ENCODE measurements at regions not wholly inside any gene's neighbourhood (a gene's known extent, or its start where the extent isn't known, plus 50 kb on each side); places are given as distances from the start of the nearest gene placed in this dataset.

GRCh38 chr6:82072751-82073150 lies 174.8 kb downstream of the IBTK start:
- H3K23me2 ChIP-seq (ENCODE audit: insufficient read length, low read depth, low read length, poor library complexity, severe bottlenecking): no peaks in the 10 kb centered on the region
- H3K23ac ChIP-seq (ENCODE audit: insufficient read length, low read depth, low read length): no peak overlapping the region
- no CpG with 5 or more reads among the region's 4 CpGs for WGBS (ENCODE audit: extremely low coverage, insufficient read length, low lambda C conversion rate)
- H2BK120ac ChIP-seq (ENCODE audit: low read depth, low read length, poor library complexity, severe bottlenecking): no peak overlapping the region
- H3K9me3 ChIP-seq (ENCODE audit: control insufficient read depth, low read depth, low read length): no peaks in the 10 kb centered on the region
- no peak overlapping the region for H3K56ac ChIP-seq (ENCODE audit: insufficient read length, low read depth, low read length)
- no peak overlapping the region for H2BK5ac ChIP-seq (ENCODE audit: insufficient read length, low read length)
- Mint-ChIP-seq H3K36me3 (ENCODE audit: insufficient read depth in 1 of 3, low read depth in 3 of 3) (no peaks in the 10 kb centered on the region), H3K9me3 (no peaks in the 10 kb centered on the region; a peak in 1 of 5 replicates), H3K27ac (no peak overlapping the region), H3K27me3 (ENCODE audit: low read depth) (no peaks in the 10 kb centered on the region), H3K4me3 (no peak overlapping the region), H3K4me1 (peaks cover 7 to 11% of the 10 kb centered on the region in 2 experiments)
- no peak overlapping the region for H3K4ac ChIP-seq (ENCODE audit: low read depth, low read length)
- no peak overlapping the region for H4K8ac ChIP-seq (replicated peaks; ENCODE audit: insufficient read length, low read depth, low read length)
- no peak overlapping the region for H3K4me2 ChIP-seq (ENCODE audit: insufficient read depth, insufficient read length, low read length)
- H2BK15ac ChIP-seq (ENCODE audit: low read depth, low read length): no peak overlapping the region
- H3K79me2 ChIP-seq (ENCODE audit: insufficient read depth, low read length): no peaks in the 10 kb centered on the region
- H4K5ac ChIP-seq (ENCODE audit: insufficient read length, low read depth, low read length): no peak overlapping the region
- peaks cover 3% of the 10 kb centered on the region for H3K4me1 ChIP-seq (ENCODE audit: insufficient read depth, low read length)
- H2AFZ ChIP-seq (ENCODE audit: low read length): no peak overlapping the region
- DNase-seq: no peak
- H2AK5ac ChIP-seq (ENCODE audit: insufficient read length, low read length): no peak overlapping the region
- no peaks in the 10 kb centered on the region for H3K27me3 ChIP-seq (ENCODE audit: insufficient read depth, low read length)
- H3K18ac ChIP-seq (ENCODE audit: insufficient read length, low read depth, low read length): no peak overlapping the region
- H2BK20ac ChIP-seq (ENCODE audit: low read depth, low read length, poor library complexity, severe bottlenecking): no peak overlapping the region
- H3K27ac ChIP-seq (ENCODE audit: insufficient read length, low read depth, low read length): no peak overlapping the region
- no peak overlapping the region for H4K91ac ChIP-seq (ENCODE audit: insufficient read length, low read depth, low read length)
- no peak overlapping the region for H3T11ph ChIP-seq (ENCODE audit: low read length)
- H3K79me1 ChIP-seq (ENCODE audit: insufficient read depth, low read depth, low read length, poor library complexity, severe bottlenecking): no peaks in the 10 kb centered on the region
- no peak overlapping the region for H3K14ac ChIP-seq (ENCODE audit: insufficient read depth, low read length)
- no peak overlapping the region for H2BK12ac ChIP-seq (ENCODE audit: insufficient read length, low read depth, low read length)
- no peak for TF ChIP-seq CTCF (conservative IDR thresholded peaks at IDR 0.05)
- H3K9ac ChIP-seq (ENCODE audit: extremely low read depth, insufficient read length, low read length): no peak overlapping the region
- no peaks in the 10 kb centered on the region for H4K20me1 ChIP-seq (ENCODE audit: control insufficient read depth, insufficient read depth, insufficient read length)

All from H9 (cell line).